Stomach smooth muscle (tissue), 2 donors: ENCODE measurements at regions not wholly inside any gene's neighbourhood (a gene's known extent, or its start where the extent isn't known, plus 50 kb on each side); places are given as distances from the start of the nearest gene placed in this dataset.

ENCODE experiments used
- H3K27ac ChIP-seq: one replicate; pipeline ENCODE4 v1.7.0; 2013; ENCODE audit warnings: mild to moderate bottlenecking, low read length, inconsistent platforms
- H3K27me3 ChIP-seq, 2 donors: one replicate each; pipeline ENCODE4 v1.7.0; 2013; ENCODE audit warnings: low read length in 2 of 2; ENCODE audit not compliant: insufficient read depth in 2 of 2, control insufficient read depth in 1 of 2
- H3K36me3 ChIP-seq, 2 donors: one replicate each; pipeline ENCODE4 v1.7.0; 2013; ENCODE audit warnings: low read length in 2 of 2; ENCODE audit not compliant: control insufficient read depth in 2 of 2, insufficient read depth in 2 of 2
- H3K4me1 ChIP-seq: one replicate; pipeline ENCODE4 v1.7.0; 2013; ENCODE audit warnings: low read length; ENCODE audit not compliant: control insufficient read depth, insufficient read depth
- H3K4me3 ChIP-seq, 2 donors: one replicate each; pipeline ENCODE4 v1.7.0; 2013; ENCODE audit warnings: low read length in 2 of 2
- H3K9ac ChIP-seq, 2 donors: one replicate each; pipeline ENCODE4 v1.7.0; 2013; ENCODE audit warnings: low read length in 2 of 2, mild to moderate bottlenecking in 1 of 2
- H3K9me3 ChIP-seq, 2 donors: one replicate each; pipeline ENCODE4 v1.7.0; 2013; ENCODE audit warnings: low read length in 2 of 2; ENCODE audit not compliant: control insufficient read depth in 2 of 2
- donor health status: healthy.
- donor health status: Pancreatic carcinoma.

DNA sequence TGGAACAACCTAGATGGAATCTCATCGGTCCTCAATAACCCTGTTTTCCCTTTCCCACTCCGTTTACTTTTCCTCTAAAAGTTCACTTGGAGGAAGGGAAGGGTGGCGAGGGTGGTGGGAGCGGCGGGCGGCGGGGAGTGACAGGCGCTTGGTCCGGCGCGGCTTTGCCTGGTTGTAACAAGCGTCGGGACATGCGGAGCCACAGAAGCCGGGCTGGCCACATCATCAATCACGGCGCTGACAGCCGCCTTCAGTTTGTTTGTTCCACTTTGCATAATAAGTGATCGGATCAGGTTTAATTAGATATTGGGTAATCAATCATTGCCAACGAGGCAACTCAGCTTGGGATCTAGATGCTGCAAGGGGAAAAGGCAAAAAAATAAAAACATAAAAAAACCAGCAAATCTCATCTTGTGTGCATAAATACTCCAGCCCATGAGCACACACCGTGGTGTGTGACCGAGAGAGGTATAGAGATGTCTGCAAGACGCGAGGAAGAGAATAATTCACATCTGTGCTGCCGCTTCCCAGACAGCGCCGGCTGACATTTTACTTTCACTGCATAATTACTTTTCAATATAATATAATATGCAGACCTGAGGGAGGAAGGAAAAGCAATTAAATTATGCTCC lies 396.2 kb upstream of the IRX4 start:
- no peaks in the 10 kb centered on the region for H3K36me3 ChIP-seq
- H3K4me3 ChIP-seq, result no peak overlapping the region
- peaks cover 4% of the 10 kb centered on the region for H3K4me1 ChIP-seq
- no peak overlapping the region for H3K27ac ChIP-seq
- H3K9ac ChIP-seq, result no peak overlapping the region
- no peaks in the 10 kb centered on the region for H3K9me3 ChIP-seq
- peaks cover 0 to 2% of the 10 kb centered on the region in 2 donors for H3K27me3 ChIP-seq

DNA sequence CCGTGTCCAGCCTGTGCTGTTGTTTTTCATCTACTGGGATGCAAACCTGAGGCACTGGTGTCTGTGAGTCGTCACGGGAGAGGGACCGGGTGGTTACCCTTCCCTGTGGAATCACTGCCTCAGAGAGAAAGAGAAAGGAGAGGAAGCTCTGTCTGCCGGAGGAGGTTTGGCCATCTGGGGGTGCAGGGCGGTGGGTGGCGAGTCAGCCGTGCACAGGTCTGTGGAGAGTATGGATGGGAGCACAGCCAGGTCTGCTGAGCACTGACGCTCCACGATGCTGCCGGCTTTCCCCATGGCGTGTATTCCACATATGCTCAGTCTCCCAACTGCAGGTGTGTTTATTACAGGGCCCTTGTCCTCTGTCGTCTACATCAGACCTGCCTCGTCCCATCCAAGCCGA lies 395.2 kb upstream of the IRX4 start:
- Histone ChIP-seq H3K27me3 (peaks cover 0 to 2% of the 10 kb centered on the region in 2 donors), H3K27ac (no peak overlapping the region), H3K36me3 (no peaks in the 10 kb centered on the region), H3K9me3 (no peaks in the 10 kb centered on the region), H3K4me3 (no peak overlapping the region), H3K9ac (no peak overlapping the region), H3K4me1 (peaks cover 4% of the 10 kb centered on the region)

DNA sequence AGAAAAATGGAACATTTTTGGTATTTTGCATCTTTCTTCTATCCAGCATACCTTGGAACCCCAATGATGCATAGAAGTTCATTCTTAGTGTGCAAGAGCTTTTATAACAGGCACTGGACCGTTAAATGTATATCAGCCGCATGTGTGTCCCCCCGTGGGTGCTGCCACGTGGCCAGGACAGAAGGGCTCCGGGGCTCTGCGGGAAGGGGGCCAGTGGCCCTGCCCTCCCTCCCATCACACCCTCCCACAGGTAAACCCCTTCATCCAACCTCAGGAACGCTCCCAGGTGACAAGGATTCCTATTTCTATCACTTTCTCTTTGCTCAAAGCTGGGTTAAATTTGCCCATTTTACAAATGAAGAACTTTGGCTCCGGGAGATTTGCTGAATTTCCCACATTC lies 393.4 kb upstream of the IRX4 start:
- H3K27me3 ChIP-seq, result peaks cover 0 to 2% of the 10 kb centered on the region in 2 donors
- no peaks in the 10 kb centered on the region for H3K9me3 ChIP-seq
- H3K36me3 ChIP-seq, result no peaks in the 10 kb centered on the region
- no peak overlapping the region for H3K27ac ChIP-seq
- H3K4me1 ChIP-seq, result no peaks in the 10 kb centered on the region
- H3K9ac ChIP-seq, result no peak overlapping the region
- H3K4me3 ChIP-seq, result no peak overlapping the region

DNA sequence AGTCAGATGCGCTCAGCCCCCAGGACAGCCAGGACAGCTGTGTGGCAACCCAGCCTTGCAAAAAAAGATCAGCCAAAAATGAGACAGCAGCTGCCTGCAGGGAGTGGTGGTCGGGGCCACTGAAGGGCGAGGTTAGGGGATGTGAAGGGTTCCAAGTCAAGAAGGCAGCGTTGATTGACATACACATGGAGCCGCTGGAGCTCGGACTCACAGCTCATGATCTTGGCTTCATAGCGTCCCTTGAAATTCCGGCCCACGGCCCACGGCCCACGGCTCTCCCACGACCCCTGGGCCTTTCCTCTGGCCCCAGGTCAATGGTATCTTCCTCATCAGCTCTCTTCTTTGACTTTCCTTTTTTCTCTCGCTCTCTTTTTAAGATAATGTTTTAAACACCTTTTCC lies 390.0 kb upstream of the IRX4 start:
- Histone ChIP-seq H3K9me3 (no peaks in the 10 kb centered on the region), H3K27me3 (peaks cover 3% of the 10 kb centered on the region in 2 donors), H3K4me1 (no peaks in the 10 kb centered on the region), H3K27ac (no peak overlapping the region), H3K9ac (no peak overlapping the region), H3K4me3 (no peak overlapping the region), H3K36me3 (no peaks in the 10 kb centered on the region)

DNA sequence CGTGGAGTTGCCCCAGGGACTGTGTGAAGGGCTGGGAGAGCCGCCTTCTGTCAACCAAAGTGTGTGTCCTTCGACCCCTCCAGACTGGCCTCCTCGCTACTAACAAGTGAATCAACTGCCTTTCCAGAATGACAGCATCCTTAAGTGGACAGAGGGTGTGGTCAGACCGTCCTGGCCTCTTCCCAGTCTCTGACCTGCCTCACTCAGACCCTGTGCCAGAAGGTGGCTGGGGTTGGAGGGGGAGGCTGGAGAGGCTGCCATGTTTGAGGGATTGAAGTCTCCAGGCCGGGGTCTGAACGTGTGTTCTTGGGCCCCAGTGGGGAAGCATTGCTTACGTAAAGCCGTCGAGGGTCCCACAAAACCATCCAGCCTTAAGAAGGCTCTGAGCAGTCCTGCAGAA lies 389.3 kb upstream of the IRX4 start:
- no peak overlapping the region for H3K9ac ChIP-seq
- H3K36me3 ChIP-seq, result no peaks in the 10 kb centered on the region
- H3K9me3 ChIP-seq, result no peaks in the 10 kb centered on the region
- no peak overlapping the region for H3K27ac ChIP-seq
- peaks cover 3% of the 10 kb centered on the region in 2 donors for H3K27me3 ChIP-seq
- H3K4me3 ChIP-seq, result no peak overlapping the region
- H3K4me1 ChIP-seq, result no peaks in the 10 kb centered on the region

DNA sequence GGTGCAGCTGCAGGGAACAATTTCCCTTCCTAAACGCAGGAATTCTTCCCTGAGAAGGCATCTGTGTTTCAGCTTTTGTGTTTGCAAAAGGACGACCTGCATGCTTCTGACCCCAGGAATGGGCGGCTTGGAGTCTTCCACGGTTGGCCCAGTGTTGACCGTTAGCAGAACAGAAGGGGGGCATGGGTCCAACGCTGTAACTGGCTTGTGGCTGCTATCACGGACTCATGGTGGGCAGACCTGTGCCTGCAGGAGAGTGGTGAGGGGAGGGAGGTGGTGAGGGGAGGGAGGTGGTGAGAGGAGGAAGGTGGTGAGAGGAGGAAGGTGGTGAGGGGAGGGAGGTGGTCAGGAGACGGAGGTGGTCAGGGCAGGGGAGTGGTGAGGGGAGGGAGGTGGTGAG lies 388.6 kb upstream of the IRX4 start:
- H3K9ac ChIP-seq, result no peak overlapping the region
- H3K36me3 ChIP-seq, result no peaks in the 10 kb centered on the region
- H3K27ac ChIP-seq, result no peak overlapping the region
- peaks cover 3% of the 10 kb centered on the region in 2 donors for H3K27me3 ChIP-seq
- no peak overlapping the region for H3K4me3 ChIP-seq
- H3K4me1 ChIP-seq, result no peaks in the 10 kb centered on the region
- no peaks in the 10 kb centered on the region for H3K9me3 ChIP-seq

DNA sequence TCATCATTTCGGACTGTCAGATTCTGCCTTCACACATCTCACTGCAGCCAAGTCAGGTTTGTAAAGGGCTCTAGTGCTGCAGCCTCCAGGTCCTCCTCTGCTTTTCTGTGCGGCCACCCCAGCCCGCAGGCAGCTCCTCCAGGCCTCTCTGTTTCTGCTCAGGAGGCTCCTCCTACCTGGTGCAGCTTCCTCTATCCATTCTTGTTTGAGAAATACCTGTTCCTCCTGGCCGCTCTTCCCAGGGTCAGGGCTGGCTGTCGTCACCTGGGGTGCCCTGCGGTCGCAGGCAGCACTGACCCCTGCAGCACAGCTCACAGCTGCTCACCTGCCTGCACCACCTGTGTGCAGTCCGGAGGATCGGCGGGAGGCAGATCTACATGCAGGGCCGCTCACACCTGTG lies 387.7 kb upstream of the IRX4 start:
- no peaks in the 10 kb centered on the region for H3K9me3 ChIP-seq
- H3K9ac ChIP-seq, result no peak overlapping the region
- no peaks in the 10 kb centered on the region for H3K4me1 ChIP-seq
- no peak overlapping the region for H3K4me3 ChIP-seq
- no peak overlapping the region for H3K27ac ChIP-seq
- H3K36me3 ChIP-seq, result no peaks in the 10 kb centered on the region
- peaks cover 3% of the 10 kb centered on the region in 2 donors for H3K27me3 ChIP-seq

DNA sequence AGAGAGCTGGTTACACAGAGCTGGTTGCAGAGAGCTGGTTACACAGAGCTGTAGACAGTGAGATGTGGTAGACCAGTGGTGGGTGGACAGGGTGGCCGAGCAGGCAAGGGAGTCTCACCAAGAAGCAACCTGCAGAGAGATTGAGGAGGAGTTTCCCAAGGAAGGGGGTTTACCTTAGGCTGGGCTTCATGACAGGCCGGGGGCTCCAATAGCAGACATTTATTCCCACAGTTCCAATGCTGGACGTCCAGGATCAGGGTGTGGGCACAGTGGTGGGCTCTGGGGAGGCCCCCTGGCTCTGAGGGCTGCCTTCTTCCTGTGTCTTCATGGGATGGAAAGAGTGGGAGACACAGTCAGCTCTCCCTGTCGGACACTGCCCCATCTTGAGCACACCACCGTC lies 386.9 kb upstream of the IRX4 start:
- Histone ChIP-seq H3K9ac (no peak overlapping the region), H3K4me1 (no peaks in the 10 kb centered on the region), H3K4me3 (no peak overlapping the region), H3K36me3 (no peaks in the 10 kb centered on the region), H3K27ac (no peak overlapping the region), H3K27me3 (peaks cover 3% of the 10 kb centered on the region in 2 donors), H3K9me3 (no peaks in the 10 kb centered on the region)

DNA sequence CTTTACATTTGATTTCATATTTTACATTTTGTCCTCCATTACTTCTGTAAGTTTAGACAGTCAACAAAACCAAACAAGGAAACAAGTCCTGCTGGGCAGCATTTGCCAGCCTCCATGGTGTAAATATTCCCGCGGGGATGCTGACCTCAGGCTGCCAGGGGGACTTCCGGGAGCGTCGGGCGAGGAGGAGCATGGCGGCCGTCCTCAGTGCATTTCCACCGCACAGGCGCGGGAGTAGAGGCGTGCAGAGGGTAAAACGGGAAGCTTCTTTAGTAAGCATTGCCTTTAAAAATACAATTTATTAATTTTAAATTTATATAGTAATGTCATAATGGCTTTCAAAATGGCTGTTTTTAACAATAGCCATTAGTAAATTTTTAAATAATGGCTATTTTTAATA lies 385.3 kb upstream of the IRX4 start:
- Histone ChIP-seq H3K27me3 (peaks cover 3 to 5% of the 10 kb centered on the region in 2 donors), H3K4me1 (no peaks in the 10 kb centered on the region), H3K36me3 (no peaks in the 10 kb centered on the region), H3K9me3 (no peaks in the 10 kb centered on the region), H3K9ac (no peak overlapping the region), H3K27ac (no peak overlapping the region), H3K4me3 (no peak overlapping the region)

DNA sequence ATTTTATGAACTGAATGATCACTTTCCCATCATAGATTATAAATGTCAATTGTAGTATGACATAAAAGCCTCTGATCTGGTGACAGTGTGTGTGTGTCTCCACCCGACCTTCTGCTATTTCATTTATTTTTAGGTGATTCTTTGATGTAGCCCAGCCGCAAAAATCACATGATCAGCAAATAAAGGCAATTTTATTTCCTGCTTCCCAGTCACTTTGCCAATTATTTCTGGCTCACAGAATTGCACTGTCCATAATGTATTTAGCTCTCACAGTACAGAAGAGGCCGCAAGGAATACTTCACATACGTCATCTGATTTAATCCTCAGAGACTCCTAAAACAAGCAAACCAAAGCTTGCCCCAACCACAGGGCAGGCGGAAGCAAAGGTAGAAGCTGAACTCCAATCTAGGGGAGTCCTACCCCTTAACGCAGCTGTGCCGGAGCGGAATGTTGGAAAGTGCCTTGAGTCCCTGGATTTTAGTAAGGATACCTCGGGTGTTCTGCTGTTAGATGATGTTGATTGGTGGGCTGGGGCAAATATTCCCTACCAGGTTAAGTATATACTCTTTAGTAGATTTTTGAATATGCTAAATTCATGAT lies 384.0 kb upstream of the IRX4 start:
- H3K27me3 ChIP-seq, result peaks cover 3 to 5% of the 10 kb centered on the region in 2 donors
- H3K4me1 ChIP-seq, result no peaks in the 10 kb centered on the region
- H3K9ac ChIP-seq, result no peak overlapping the region
- H3K4me3 ChIP-seq, result no peak overlapping the region
- no peaks in the 10 kb centered on the region for H3K9me3 ChIP-seq
- H3K27ac ChIP-seq, result no peak overlapping the region
- H3K36me3 ChIP-seq, result no peaks in the 10 kb centered on the region

DNA sequence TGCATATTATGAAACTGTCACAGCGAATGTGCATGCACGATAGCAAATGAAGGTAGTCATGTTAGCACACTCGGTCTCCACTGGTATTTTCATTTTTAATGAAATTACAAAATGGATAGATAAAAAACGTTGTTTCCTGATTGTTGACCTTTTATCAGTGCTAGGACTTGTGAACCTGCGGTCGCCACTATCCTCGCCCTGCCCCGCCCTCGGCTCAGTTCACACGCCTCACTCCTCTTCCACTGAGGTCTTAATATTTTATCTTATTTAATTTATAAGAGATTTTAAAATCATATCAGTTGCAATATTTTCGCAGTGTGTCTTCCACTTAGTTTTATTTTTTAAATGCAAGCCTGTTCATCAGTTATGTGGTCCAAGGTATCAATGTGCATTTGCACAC lies 382.6 kb upstream of the IRX4 start:
- H3K36me3 ChIP-seq, result no peaks in the 10 kb centered on the region
- H3K4me3 ChIP-seq, result no peak overlapping the region
- no peak overlapping the region for H3K27ac ChIP-seq
- H3K4me1 ChIP-seq, result no peaks in the 10 kb centered on the region
- H3K9ac ChIP-seq, result no peak overlapping the region
- no peaks in the 10 kb centered on the region for H3K9me3 ChIP-seq
- H3K27me3 ChIP-seq, result peaks cover 2 to 3% of the 10 kb centered on the region in 2 donors
